HG03520 (cell line): ENCODE measurements at regions not wholly inside any gene's neighbourhood (a gene's known extent, or its start where the extent isn't known, plus 50 kb on each side); places are given as distances from the start of the nearest gene placed in this dataset.

Experiments used
- ATAC-seq: cut with Tn5 transposase; IDR thresholded peaks from one replicate; pipeline ENCODE4 v1.9.1; 2021; ENCODE audit warnings: mild to moderate bottlenecking, moderate library complexity; ENCODE audit not compliant: unreplicated experiment

DNA sequence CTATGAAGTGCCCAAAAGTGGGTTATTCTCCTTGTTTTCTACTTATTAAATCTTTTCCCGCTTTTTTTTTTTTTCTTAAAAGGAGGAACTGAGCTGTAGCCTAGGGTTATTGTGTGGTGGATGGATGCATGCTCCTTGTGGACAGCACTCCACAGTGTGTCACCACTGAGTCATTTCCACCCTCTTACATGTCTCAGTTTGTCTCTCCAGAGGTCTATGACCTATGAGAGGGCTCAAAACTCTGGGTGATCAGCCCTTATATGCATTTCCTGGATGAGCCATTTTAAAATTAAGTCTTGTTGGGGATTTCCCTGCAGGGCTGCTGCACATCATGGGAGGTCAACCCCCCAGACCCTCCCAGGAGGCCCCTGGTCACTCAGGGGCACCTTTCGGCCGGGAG is 102.2 kb upstream of the MOCS2 start:
- ATAC-seq: no peak

DNA sequence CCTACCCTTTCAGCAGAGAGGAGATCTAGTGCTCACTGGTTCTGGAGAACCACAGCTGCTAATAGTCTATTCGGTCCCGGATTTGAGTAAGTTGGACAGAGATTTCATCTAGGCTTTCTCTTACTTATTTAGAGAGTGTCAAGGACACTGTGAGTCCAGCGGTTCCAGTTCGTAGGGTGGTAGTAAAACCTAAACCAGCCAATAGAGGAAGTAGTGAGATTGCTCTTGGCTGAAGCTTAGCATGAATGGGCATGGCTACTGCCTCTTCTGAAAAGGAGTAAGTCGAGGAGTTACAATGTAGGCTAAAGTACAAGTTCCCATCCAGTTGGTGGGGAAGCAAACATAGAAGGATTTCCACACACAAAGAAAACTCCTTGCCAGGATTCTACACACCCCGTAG is 109.6 kb upstream of the MOCS2 start:
- peak; percentile 55 for ATAC-seq

DNA sequence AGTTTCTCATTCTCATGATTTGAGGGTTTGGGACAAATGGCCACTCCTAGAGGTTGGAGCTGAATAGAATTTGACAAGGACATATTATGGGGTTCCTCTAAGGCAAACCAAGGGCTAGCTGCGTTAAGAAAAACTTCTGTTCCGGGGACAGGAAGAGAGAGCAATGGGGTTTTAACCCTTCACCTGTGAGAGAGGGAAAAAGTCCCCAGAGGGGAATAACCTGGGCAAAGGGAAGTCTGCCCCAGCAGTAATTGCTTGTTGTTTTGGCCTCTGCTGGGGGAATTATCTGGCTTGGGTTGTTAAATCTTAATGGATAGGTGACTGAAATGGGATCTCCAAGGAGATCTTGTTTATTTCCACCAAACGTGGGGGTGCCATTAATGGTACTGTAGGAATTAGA is 110.1 kb upstream of the MOCS2 start:
- ATAC-seq: no peak

DNA sequence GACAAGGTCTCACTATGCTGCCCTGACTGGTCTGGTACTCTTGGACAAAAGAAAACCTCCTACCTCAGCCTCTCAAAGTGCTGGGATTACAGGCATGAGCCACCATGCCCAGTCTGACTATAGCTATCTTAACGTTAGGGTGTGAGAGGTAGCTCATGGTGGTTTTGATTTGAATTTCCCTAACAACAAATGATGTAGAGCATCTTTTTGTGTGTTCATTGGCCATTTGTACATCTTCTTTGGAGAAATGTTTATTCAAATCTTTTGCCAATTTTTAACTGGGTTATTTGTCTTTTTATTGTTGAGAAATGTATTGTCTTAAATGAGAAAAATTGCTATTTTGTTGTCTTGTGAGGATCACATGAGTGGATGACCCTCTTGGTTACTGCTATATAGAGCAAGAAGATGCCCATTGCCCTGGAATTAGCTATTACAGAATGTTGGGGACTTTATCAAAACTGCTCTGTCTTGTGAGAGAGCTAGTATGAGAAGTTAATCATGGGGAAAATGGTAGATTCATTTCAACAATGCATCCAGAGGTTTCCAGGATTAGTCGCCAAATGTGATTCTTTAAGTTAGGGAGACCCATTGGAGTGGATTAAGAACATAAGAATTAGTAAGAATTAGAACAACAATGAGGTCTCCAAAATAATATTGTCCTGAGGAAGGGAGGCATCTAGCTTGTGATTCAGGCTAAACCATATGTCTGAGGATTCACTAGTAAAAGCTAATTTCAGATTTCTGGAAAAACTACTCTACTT is 124.3 kb upstream of the MOCS2 start:
- no peak for ATAC-seq

DNA sequence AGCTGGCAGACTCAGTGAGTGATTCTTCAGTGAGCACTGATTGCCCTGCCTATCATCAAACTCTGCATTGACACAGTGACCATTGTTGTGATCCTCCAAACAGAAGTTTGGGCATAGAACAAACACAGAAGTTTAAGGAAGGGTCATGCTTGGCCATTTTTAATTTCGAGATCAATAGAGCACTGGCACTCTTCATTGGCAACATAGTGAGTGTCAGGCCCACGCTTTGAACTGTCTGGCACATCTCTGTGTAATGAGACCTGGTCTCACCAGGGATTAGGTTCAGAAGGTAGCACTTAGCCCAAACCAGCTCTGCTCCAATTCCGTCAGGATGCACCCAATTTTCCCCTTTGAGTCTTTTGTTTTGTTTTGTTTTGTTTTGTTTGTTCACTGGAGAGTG is 127.1 kb upstream of the MOCS2 start:
- ATAC-seq: no peak

- no peak for ATAC-seq
These were observed 128.3 kb upstream of the MOCS2 start for GRCh38 chr5:53237876-53238275.

DNA sequence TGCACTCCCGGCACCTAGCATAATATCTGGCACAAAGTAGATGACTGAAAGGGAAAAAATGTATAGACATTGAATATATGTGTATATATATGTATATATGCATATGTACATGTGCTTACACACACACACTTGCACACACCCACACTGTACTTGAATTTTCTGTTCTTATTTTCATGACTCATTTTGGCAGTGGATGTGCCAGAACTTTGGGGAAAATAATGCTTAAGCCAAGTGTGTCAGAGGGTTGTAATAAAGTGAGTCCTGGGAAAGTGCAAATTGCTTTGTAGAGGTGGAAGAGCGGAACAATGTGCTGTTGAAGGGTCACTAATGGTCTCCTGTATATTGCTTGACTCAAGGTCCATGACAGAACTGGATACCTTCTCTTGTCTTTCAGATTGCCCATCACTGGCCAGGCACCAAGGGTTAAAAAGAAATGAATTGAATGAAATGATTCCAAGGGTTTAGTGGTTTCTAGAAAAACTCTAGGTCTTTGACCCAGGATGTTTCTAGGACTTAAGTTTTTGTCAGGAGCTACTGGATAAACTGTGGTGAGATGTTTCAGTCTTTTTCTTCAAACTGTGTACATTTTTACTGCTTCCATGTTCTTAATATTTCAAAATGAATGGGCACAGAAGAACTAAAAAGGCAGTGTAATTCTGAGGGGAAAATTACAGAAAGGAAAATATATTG is 129.9 kb upstream of the MOCS2 start:
- no peak for ATAC-seq

DNA sequence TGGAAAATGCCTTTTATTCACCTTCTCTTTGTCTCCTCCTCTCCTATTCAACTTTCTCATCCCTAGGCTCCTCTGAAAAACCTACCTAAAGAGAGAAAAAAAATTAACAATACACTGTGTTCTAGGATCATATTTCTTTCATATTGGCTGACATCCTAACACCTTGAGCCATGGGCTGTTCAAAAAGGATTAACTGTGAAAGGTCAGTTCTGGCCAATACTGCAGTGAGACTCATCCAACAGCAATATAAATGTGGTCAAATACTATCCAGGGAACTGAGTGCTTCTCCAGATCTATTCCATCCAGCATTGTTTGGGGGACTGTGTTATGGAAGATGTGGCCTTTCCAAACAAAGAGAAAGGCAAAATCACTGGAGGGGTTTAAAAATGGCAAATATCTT is 131.1 kb upstream of the MOCS2 start:
- no peak for ATAC-seq

- ATAC-seq: no peak
These were observed 132.0 kb upstream of the MOCS2 start for GRCh38 chr5:53241572-53241971.

DNA sequence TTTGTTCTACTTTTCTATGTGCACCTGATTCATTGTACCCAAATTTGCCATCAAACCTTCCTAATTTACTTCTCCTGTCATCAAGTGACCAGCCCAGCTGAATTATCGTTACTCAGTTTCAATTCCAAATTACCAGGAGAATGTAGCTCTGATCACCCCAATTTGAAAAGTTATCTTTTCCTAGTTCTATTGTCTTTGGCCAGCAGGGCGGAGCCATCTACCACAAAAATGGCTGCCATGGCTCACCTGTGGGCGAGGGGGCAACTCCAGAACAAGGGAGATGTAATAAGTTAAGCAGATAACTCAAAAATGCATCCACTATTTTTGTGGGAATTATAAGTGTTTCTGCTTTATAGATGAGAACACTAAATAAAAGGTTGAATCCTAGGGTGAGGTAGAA is 133.8 kb upstream of the MOCS2 start:
- ATAC-seq: no peak

DNA sequence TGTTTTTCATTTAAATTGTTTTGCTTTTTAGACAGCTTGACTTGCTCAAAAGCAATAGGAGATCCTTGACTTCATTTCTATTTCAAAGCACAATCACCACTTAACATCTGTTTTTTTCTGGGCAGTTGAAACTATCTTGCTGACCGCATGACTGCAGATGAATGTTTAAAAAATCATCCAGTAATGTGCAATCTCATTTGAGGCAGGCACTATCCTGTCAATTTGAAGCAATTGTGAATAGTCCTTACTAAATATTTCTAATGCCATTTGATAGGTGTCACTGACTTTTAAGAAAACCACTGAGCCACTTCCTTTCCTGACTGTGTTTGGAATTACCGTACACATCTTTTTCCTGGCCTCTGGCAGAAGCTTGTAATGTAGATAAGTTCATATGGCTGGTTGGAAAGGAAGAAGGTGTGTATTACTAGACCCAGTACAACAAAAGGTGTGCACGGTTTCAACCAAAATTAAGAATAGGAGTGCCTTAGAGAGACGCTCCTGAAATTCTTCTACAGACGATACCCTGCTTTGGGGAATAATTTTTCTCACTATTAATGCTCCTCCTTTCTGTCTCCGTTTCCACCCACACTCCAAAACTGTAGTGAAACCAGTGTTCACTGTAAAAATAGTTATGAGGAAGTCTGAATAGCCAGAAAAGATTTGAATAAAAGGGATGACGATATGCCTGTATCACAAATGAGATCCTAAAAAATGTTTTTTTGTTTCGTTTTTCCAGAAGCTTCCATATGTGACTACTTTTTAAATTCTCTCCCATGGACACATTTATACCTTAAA is 136.7 kb upstream of the MOCS2 start:
- no peak for ATAC-seq

GRCh38 chr5:53249529-53250200 is 140.1 kb upstream of the MOCS2 start:
- ATAC-seq: no peak

DNA sequence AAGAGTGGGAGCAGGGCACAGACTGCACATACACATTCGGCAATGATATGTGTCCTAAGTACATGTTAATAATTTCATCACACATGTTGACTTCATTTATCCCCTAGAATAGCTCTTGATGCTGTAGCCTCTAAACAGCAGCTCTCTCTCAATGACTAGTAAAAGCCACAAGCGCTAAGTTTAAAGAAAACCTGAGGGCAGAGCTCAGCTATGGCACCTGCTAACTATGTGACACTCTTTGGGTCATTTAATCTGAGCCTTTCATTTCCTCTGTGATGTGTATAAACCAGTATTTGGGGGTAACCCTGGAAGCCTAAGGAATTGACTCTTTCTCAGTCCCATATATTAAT is 140.6 kb upstream of the MOCS2 start:
- no peak for ATAC-seq

- ATAC-seq: no peak
These were observed 143.9 kb upstream of the MOCS2 start for GRCh38 chr5:53253421-53253871.

DNA sequence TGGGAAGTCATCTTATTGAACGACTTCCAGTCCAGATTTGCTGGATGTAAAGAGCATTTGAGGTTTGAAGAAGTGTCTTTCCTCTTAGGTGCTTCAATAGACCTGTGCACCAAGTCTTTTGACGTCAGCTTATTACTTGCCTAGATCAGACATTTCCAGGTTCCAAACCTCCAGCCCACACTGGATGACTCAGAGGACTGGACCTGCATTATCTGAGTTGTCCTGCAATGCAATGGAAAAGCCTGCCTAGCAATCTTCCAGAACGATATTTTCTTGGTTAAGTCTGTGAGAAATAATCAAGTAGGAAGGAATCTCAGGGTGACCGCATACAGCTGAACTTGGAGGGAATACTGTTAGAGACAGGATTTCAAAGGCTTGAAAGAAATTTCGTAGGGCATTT is 147.2 kb upstream of the MOCS2 start:
- no peak for ATAC-seq

- ATAC-seq: no peak
These were observed 148.3 kb upstream of the MOCS2 start for GRCh38 chr5:53257806-53258373.

- ATAC-seq: no peak
These were observed 149.6 kb upstream of the MOCS2 start for GRCh38 chr5:53259176-53259575.

DNA sequence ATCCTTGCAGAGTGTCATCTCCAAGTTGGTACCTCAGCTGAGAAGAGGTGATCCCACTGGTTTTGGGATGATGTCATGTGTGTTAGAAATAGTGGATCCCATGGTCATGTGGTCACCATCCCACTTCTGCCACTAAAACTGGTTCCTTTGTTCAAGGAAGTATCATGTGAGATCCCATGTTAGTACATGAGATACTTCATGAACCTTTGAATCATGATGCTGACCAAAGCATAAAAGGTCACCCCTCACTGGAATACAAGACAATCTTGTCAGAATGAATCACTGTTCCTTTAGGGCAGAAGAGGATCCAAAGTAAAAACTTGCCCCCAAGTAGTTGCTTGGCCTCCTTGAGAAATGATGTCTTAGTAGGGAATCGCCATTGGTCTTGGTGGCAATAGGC is 150.9 kb upstream of the MOCS2 start:
- no peak for ATAC-seq

DNA sequence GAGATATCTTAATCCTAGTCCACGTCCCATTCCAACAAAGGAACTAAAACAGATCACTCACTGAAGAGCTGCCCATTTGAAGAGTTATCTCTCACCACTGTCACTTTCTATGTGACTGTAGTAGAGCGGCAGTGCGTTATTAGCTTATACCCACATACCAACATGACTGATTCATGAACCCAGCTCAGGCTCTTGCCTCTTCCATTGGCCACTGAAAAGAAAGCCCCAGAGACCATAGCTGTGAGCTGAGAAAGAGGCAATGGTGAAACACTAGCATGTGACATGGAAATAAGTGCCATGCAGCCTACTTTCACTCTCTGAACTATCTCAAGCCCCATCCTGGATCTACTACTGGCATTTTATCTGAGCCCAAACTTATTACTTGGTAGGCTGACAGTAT is 151.7 kb upstream of the MOCS2 start:
- peak; percentile 97 for ATAC-seq

GRCh38 chr5:53262348-53262970 is 152.9 kb upstream of the MOCS2 start:
- no peak for ATAC-seq

GRCh38 chr5:53263151-53263550 is 153.6 kb upstream of the MOCS2 start:
- no peak for ATAC-seq
